Natural killer cell (primary cell): ENCODE measurements at regions not wholly inside any gene's neighbourhood (a gene's known extent, or its start where the extent isn't known, plus 50 kb on each side); places are given as distances from the start of the nearest gene placed in this dataset.

Experiments
- ATAC-seq, 3 donors: fragments of 150-1000 bp in 2 of 3; fragments of 200-7000 bp in 1 of 3; cut with Tn5 transposase; 1 replicate in 1 of 3; 2 replicates in 2 of 3; pipeline ENCODE4 v1.10.0; 2021; ENCODE audit warnings: mild to moderate bottlenecking in 2 of 3, moderate library complexity in 2 of 3
- DNase-seq, 2 donors: peaks; one replicate each; pipeline versions ENCODE4 v3.0.0 to v3.0.0-alpha.2; 2013 to 2021; ENCODE audit warnings: mixed read lengths in 1 of 2
- H3K27ac ChIP-seq: one replicate; pipeline ENCODE4 v1.5.1; 2013; ENCODE audit warnings: mild to moderate bottlenecking, low read length
- H3K27me3 ChIP-seq: one replicate; pipeline ENCODE4 v1.6.1; 2013; ENCODE audit warnings: low read length; ENCODE audit not compliant: control insufficient read depth, insufficient read depth
- H3K36me3 ChIP-seq: one replicate; pipeline ENCODE4 v1.6.1; 2013; ENCODE audit warnings: low read length; ENCODE audit not compliant: control insufficient read depth, insufficient read depth
- H3K4me1 ChIP-seq: one replicate; pipeline ENCODE4 v1.6.1; 2013; ENCODE audit warnings: low read length; ENCODE audit not compliant: control insufficient read depth, insufficient read depth
- H3K4me3 ChIP-seq: one replicate; pipeline ENCODE4 v1.5.1; 2013; ENCODE audit warnings: low read length
- H3K9me3 ChIP-seq: one replicate; pipeline ENCODE4 v1.6.1; 2013; ENCODE audit warnings: low read length; ENCODE audit not compliant: control insufficient read depth, insufficient read depth
- H3K27ac Mint-ChIP-seq, 2 donors: one replicate each; pipeline ENCODE4 v1.8.0; 2022; ENCODE audit warnings: mild to moderate bottlenecking in 2 of 2, mixed read lengths in 2 of 2, moderate library complexity in 1 of 2
- H3K27me3 Mint-ChIP-seq, 2 donors: one replicate each; pipeline ENCODE4 v1.8.0; 2022; ENCODE audit warnings: low read depth in 2 of 2, mixed read lengths in 2 of 2
- H3K36me3 Mint-ChIP-seq: one replicate; pipeline ENCODE4 v1.8.0; 2022; ENCODE audit warnings: mixed read lengths
- H3K4me1 Mint-ChIP-seq, 2 donors: one replicate each; pipeline ENCODE4 v1.8.0; 2022; ENCODE audit warnings: mixed read lengths in 2 of 2
- H3K4me3 Mint-ChIP-seq: one replicate; pipeline ENCODE4 v1.8.0; 2022; ENCODE audit warnings: mild to moderate bottlenecking, moderate library complexity, mixed read lengths
- H3K9me3 Mint-ChIP-seq, 2 donors: one replicate each; pipeline ENCODE4 v1.8.0; 2022; ENCODE audit warnings: mixed read lengths in 2 of 2
- WGBS: methylation state at CpG from one replicate; pipeline ENCODE4 v1.1.7; 2013; ENCODE audit warnings: missing lambda C conversion rate; ENCODE audit not compliant: insufficient coverage; 5-methylcytosine and 5-hydroxymethylcytosine counted together
- intact Hi-C: fragments of 100-400 bp; cut with micrococcal nuclease; formaldehyde crosslinking; loops from one replicate; pipeline ENCODE4 v1.14.2; 2022
- TF ChIP-seq, protein P1 (sequence below): fragments of 200-600 bp; IDR thresholded peaks from one replicate; pipeline ENCODE4 v1.8.0; 2022; ENCODE audit warnings: antibody characterized with exemption

- H3K4me1 Mint-ChIP-seq, result no peaks in the 10 kb centered on the region
- Histone ChIP-seq H3K27me3 (no peaks in the 10 kb centered on the region), H3K27ac (no peak overlapping the region), H3K9me3 (no peaks in the 10 kb centered on the region), H3K4me1 (no peaks in the 10 kb centered on the region), H3K36me3 (no peaks in the 10 kb centered on the region), H3K4me3 (no peak overlapping the region)
- H3K4me3 Mint-ChIP-seq, result no peak overlapping the region
- intact Hi-C loops, result no loop called here
- peaks cover 6 to 10% of the 10 kb centered on the region in 2 donors for H3K27me3 Mint-ChIP-seq
- ATAC-seq (no peak), DNase-seq (no peak)
- TF ChIP-seq, protein P1, sequence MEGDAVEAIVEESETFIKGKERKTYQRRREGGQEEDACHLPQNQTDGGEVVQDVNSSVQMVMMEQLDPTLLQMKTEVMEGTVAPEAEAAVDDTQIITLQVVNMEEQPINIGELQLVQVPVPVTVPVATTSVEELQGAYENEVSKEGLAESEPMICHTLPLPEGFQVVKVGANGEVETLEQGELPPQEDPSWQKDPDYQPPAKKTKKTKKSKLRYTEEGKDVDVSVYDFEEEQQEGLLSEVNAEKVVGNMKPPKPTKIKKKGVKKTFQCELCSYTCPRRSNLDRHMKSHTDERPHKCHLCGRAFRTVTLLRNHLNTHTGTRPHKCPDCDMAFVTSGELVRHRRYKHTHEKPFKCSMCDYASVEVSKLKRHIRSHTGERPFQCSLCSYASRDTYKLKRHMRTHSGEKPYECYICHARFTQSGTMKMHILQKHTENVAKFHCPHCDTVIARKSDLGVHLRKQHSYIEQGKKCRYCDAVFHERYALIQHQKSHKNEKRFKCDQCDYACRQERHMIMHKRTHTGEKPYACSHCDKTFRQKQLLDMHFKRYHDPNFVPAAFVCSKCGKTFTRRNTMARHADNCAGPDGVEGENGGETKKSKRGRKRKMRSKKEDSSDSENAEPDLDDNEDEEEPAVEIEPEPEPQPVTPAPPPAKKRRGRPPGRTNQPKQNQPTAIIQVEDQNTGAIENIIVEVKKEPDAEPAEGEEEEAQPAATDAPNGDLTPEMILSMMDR, result no peak
- no peaks in the 10 kb centered on the region for H3K36me3 Mint-ChIP-seq
- H3K27ac Mint-ChIP-seq, result no peak overlapping the region
- H3K9me3 Mint-ChIP-seq, result no peaks in the 10 kb centered on the region
- WGBS, result 90% methylated on average over 17 of the region's 17 CpGs
These were observed 230.4 kb upstream of the SPRED2 start for GRCh38 chr2:65662654-65663432.

- Histone ChIP-seq H3K27ac (no peak overlapping the region), H3K4me3 (no peak overlapping the region), H3K36me3 (no peaks in the 10 kb centered on the region), H3K27me3 (no peaks in the 10 kb centered on the region), H3K4me1 (no peaks in the 10 kb centered on the region), H3K9me3 (no peaks in the 10 kb centered on the region)
- DNase-seq (no peak), ATAC-seq (no peak)
- H3K36me3 Mint-ChIP-seq, result no peaks in the 10 kb centered on the region
- no peak overlapping the region for H3K4me3 Mint-ChIP-seq
- H3K9me3 Mint-ChIP-seq, result no peaks in the 10 kb centered on the region
- intact Hi-C loops, result no loop called here
- no peak overlapping the region for H3K27ac Mint-ChIP-seq
- H3K27me3 Mint-ChIP-seq, result peaks cover 6 to 15% of the 10 kb centered on the region in 2 donors
- TF ChIP-seq, protein P1, result no peak
- no peaks in the 10 kb centered on the region for H3K4me1 Mint-ChIP-seq
- 74% methylated on average over 7 of the region's 8 CpGs for WGBS
These were observed 229.7 kb upstream of the SPRED2 start for GRCh38 chr2:65661980-65662653.

GRCh38 chr2:65660340-65660739, 227.9 kb upstream of the SPRED2 start:
- Histone ChIP-seq H3K9me3 (no peaks in the 10 kb centered on the region), H3K36me3 (no peaks in the 10 kb centered on the region), H3K27me3 (no peaks in the 10 kb centered on the region), H3K4me1 (no peaks in the 10 kb centered on the region), H3K27ac (no peak overlapping the region), H3K4me3 (no peak overlapping the region)
- no peak overlapping the region for H3K4me3 Mint-ChIP-seq
- ATAC-seq (no peak), DNase-seq (no peak)
- TF ChIP-seq, protein P1, result no peak
- H3K4me1 Mint-ChIP-seq, result no peaks in the 10 kb centered on the region
- WGBS, result 87% methylated on average over 6 of the region's 6 CpGs
- H3K9me3 Mint-ChIP-seq, result no peaks in the 10 kb centered on the region
- peaks cover 10 to 15% of the 10 kb centered on the region in 2 donors for H3K27me3 Mint-ChIP-seq
- intact Hi-C loops, result no loop called here
- no peak overlapping the region for H3K27ac Mint-ChIP-seq
- no peaks in the 10 kb centered on the region for H3K36me3 Mint-ChIP-seq
